MCF 10A (cell line): ENCODE measurements at regions not wholly inside any gene's neighbourhood (a gene's known extent, or its start where the extent isn't known, plus 50 kb on each side); places are given as distances from the start of the nearest gene placed in this dataset.

ENCODE experiments used
- BruUV-seq: library from RNA; stranded (reverse); fragments of 400-500 nt; replicated peaks from 2 replicates; lab custom pipeline; 2021; lab: Mats Ljungman, UMichigan
- CTCF ChIA-PET: fragments of 300-600 bp; sonication (Branson Sonifier 250); formaldehyde crosslinking; extraction: SDS; loops from one replicate; lab custom pipeline; 2021; ENCODE audit warnings: antibody characterized with exemption, inconsistent platforms; lab: Yijun Ruan, JAX
- POLR2A ChIA-PET: fragments of 300-600, 350-650 bp; sonication (Branson Sonifier 250); formaldehyde crosslinking; extraction: SDS; loops from one replicate; lab custom pipeline; 2020; ENCODE audit warnings: antibody characterized with exemption, inconsistent platforms; lab: Yijun Ruan, JAX
- DNase-seq: peaks from one replicate; pipeline ENCODE4 v3.0.0-alpha.2; 2018; ENCODE audit not compliant: unreplicated experiment
- H3K27ac Mint-ChIP-seq: one replicate; pipeline ENCODE4 v1.8.0; 2022; ENCODE audit warnings: mild to moderate bottlenecking, low read depth, mixed read lengths; ENCODE audit not compliant: unreplicated experiment
- H3K27me3 Mint-ChIP-seq: one replicate; pipeline ENCODE4 v1.8.0; 2022; ENCODE audit warnings: mixed read lengths; ENCODE audit not compliant: insufficient read depth, unreplicated experiment
- H3K36me3 Mint-ChIP-seq: one replicate; pipeline ENCODE4 v1.8.0; 2022; ENCODE audit warnings: mild to moderate bottlenecking, moderate library complexity, mixed read lengths; ENCODE audit not compliant: insufficient read depth, unreplicated experiment
- H3K4me1 Mint-ChIP-seq: one replicate; pipeline ENCODE4 v1.8.0; 2022; ENCODE audit warnings: mixed read lengths; ENCODE audit not compliant: insufficient read depth, unreplicated experiment
- H3K4me3 Mint-ChIP-seq: one replicate; pipeline ENCODE4 v1.8.0; 2022; ENCODE audit warnings: mild to moderate bottlenecking, moderate library complexity, mixed read lengths; ENCODE audit not compliant: unreplicated experiment
- H3K9me3 Mint-ChIP-seq: one replicate; pipeline ENCODE4 v1.8.0; 2022; ENCODE audit warnings: mixed read lengths; ENCODE audit not compliant: unreplicated experiment
- CTCF ChIP-seq: fragments of 200-600 bp; IDR thresholded peaks from one replicate; pipeline ENCODE4 v1.8.0; 2022; ENCODE audit warnings: antibody characterized with exemption, mild to moderate bottlenecking; ENCODE audit not compliant: unreplicated experiment
- intact Hi-C: fragments of 100-400 bp; cut with micrococcal nuclease; formaldehyde crosslinking; loops from 2 replicates; pipeline ENCODE4 v1.14.1; 2022

GRCh38 chr18:51480407-51481261 is 283.2 kb upstream of the MEX3C start:
- H3K4me3 Mint-ChIP-seq = no peak overlapping the region
- H3K4me1 Mint-ChIP-seq = no peaks in the 10 kb centered on the region
- POLR2A ChIA-PET = interaction anchor here (1.6 kb wide), 1 partner anchor 13 kb away, joined by 3 read pairs; no protein-coding TSS in a partner anchor
- no TSS peak for BruUV-seq
- intact Hi-C loops = no loop called here
- CTCF ChIA-PET = no interaction called here
- TF ChIP-seq CTCF = no peak
- H3K27ac Mint-ChIP-seq = no peak overlapping the region
- no peak for DNase-seq
- H3K9me3 Mint-ChIP-seq = no peaks in the 10 kb centered on the region
- H3K27me3 Mint-ChIP-seq = no peaks in the 10 kb centered on the region
- H3K36me3 Mint-ChIP-seq = no peaks in the 10 kb centered on the region

GRCh38 chr18:51486735-51487366 is 289.4 kb upstream of the MEX3C start:
- H3K27me3 Mint-ChIP-seq = no peaks in the 10 kb centered on the region
- H3K36me3 Mint-ChIP-seq = no peaks in the 10 kb centered on the region
- H3K9me3 Mint-ChIP-seq = no peaks in the 10 kb centered on the region
- no TSS peak for BruUV-seq
- intact Hi-C loops = no loop called here
- no peak overlapping the region for H3K4me3 Mint-ChIP-seq
- no peak for DNase-seq
- H3K27ac Mint-ChIP-seq = peak overlapping the region; percentile 8
- H3K4me1 Mint-ChIP-seq = peaks cover 28% of the 10 kb centered on the region
- CTCF ChIA-PET = no interaction called here
- POLR2A ChIA-PET = no interaction called here
- no peak for TF ChIP-seq CTCF

- Mint-ChIP-seq H3K27me3 (no peaks in the 10 kb centered on the region), H3K36me3 (no peaks in the 10 kb centered on the region), H3K9me3 (no peaks in the 10 kb centered on the region), H3K4me3 (no peak overlapping the region), H3K27ac (peak overlapping the region; percentile 59), H3K4me1 (peaks cover 44% of the 10 kb centered on the region)
- no peak for DNase-seq
- TF ChIP-seq CTCF = no peak
- CTCF ChIA-PET = interaction anchor here (0.6 to 1.6 kb wide), 4 partner anchors 11 to 298 kb away, joined by 3 to 5 read pairs (median 4); no protein-coding TSS in a partner anchor
- no TSS peak for BruUV-seq
- POLR2A ChIA-PET = interaction anchor here (0.6 kb wide), 1 partner anchor 24 kb away, joined by 3 read pairs; no protein-coding TSS in a partner anchor
- intact Hi-C loops = no loop called here
Observed at GRCh38 chr18:51490417-51490816, 292.9 kb upstream of the MEX3C start.

- Mint-ChIP-seq H3K27ac (peak overlapping the region; percentile 59), H3K27me3 (no peaks in the 10 kb centered on the region), H3K36me3 (no peaks in the 10 kb centered on the region), H3K4me1 (peaks cover 44% of the 10 kb centered on the region), H3K9me3 (no peaks in the 10 kb centered on the region), H3K4me3 (no peak overlapping the region)
- ChIA-PET CTCF (interaction anchor here (0.6 to 1.6 kb wide), 2 partner anchors 167 to 212 kb away, joined by 3 to 5 read pairs; no protein-coding TSS in a partner anchor), POLR2A (interaction anchor here (0.6 kb wide), 1 partner anchor 25 kb away, joined by 3 read pairs; no protein-coding TSS in a partner anchor)
- peak; percentile 75 for DNase-seq
- BruUV-seq = no TSS peak
- no peak for TF ChIP-seq CTCF
- intact Hi-C loops = no loop called here
Observed at GRCh38 chr18:51490860-51491259, 293.4 kb upstream of the MEX3C start.
